NB4 (cell line): ENCODE measurements at regions not wholly inside any gene's neighbourhood (a gene's known extent, or its start where the extent isn't known, plus 50 kb on each side); places are given as distances from the start of the nearest gene placed in this dataset.

Source experiments
- DNase-seq: peaks from one replicate; pipeline ENCODE4 v3.0.0; 2010; ENCODE audit warnings: low read depth
- H3K4me3 ChIP-seq: one replicate; pipeline ENCODE4 v1.5.1; 2011; ENCODE audit warnings: mild to moderate bottlenecking, low read depth, low read length, moderate library complexity
- MYC ChIP-seq: IDR thresholded peaks from 2 replicates; pipeline ENCODE4 v1.6.1; 2011; ENCODE audit warnings: low read depth, low read length
- POLR2A ChIP-seq: IDR thresholded peaks from 2 replicates; pipeline ENCODE4 v1.6.1; 2011; ENCODE audit warnings: mild to moderate bottlenecking; ENCODE audit not compliant: insufficient read length; ENCODE audit errors: extremely low read depth
- TF ChIP-seq, protein P1 (sequence below): IDR thresholded peaks from 2 replicates; pipeline ENCODE4 v1.6.1; 2011; ENCODE audit warnings: low read depth, low read length
- TF ChIP-seq, protein P2 (sequence below): IDR thresholded peaks from one replicate; pipeline ENCODE4 v1.5.1; 2012; ENCODE audit warnings: low read depth, low read length

DNA sequence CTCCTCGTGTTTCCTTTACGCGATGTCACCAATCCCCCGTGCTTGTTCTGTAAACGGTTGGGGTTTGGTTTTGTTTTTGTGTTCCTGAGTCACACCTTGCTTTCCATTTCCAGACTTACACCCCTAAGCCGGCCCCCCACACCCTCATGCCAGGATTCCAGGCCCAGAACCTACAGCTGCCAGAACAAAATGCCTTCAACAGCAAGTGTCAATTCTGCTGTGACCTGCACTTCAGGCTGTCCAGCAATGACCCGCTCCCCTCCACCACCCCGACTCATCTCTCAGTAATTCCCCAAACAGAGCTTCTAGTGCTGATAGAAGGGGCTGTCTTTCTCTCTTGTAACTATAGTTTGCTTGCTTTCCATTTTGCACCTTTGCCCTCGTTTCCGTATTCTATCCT is 722.1 kb upstream of the CELF2 start:
- no peak overlapping the region for H3K4me3 ChIP-seq
- no peak for DNase-seq
- TF ChIP-seq POLR2A (no peak), MYC (no peak)
- TF ChIP-seq, protein P1, sequence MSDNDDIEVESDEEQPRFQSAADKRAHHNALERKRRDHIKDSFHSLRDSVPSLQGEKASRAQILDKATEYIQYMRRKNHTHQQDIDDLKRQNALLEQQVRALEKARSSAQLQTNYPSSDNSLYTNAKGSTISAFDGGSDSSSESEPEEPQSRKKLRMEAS = no peak
- TF ChIP-seq, protein P2, sequence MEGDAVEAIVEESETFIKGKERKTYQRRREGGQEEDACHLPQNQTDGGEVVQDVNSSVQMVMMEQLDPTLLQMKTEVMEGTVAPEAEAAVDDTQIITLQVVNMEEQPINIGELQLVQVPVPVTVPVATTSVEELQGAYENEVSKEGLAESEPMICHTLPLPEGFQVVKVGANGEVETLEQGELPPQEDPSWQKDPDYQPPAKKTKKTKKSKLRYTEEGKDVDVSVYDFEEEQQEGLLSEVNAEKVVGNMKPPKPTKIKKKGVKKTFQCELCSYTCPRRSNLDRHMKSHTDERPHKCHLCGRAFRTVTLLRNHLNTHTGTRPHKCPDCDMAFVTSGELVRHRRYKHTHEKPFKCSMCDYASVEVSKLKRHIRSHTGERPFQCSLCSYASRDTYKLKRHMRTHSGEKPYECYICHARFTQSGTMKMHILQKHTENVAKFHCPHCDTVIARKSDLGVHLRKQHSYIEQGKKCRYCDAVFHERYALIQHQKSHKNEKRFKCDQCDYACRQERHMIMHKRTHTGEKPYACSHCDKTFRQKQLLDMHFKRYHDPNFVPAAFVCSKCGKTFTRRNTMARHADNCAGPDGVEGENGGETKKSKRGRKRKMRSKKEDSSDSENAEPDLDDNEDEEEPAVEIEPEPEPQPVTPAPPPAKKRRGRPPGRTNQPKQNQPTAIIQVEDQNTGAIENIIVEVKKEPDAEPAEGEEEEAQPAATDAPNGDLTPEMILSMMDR = no peak

DNA sequence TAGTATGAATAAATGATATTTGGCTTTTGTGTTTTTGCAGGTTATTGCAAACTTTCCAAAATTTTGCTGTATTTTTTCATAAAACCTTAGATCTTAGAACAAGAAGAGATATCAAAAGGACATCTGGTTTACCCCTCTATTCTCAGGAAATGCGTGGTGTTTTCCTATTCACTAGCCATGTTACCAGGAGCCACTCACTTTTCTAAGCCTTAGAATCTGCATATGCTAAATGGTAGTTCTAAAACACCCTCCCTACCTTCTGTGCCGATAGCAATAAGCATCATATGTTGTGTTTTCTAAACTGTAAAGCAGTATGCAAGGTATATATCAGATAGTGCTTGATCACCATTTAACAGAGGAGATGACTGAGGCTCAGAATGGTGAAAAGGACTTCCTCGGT is 715.0 kb upstream of the CELF2 start:
- no peak for TF ChIP-seq POLR2A
- TF ChIP-seq, protein P2 = no peak
- no peak for TF ChIP-seq MYC
- TF ChIP-seq, protein P1 = no peak
- DNase-seq = no peak
- H3K4me3 ChIP-seq = no peak overlapping the region

DNA sequence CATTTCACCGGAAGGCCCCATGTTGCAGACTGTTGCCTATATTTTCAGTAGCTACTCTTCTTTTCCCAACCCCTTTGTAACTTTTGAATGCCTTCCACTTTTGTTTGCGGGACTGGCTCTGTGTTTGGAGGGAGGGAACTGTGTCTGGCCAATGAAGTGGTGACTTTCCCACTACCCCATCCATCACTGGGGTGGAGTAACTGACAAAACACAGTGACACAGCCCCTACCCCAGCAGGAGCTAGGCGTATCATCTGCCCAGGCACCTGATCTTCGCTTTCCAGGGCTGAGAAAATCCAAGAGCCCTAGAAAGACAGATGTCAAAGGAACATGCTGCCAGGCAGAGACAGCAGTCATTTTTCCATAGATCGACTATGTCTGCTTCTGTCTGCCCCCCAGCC is 710.6 kb upstream of the CELF2 start:
- H3K4me3 ChIP-seq = no peak overlapping the region
- no peak for TF ChIP-seq POLR2A
- no peak for TF ChIP-seq MYC
- TF ChIP-seq, protein P1 = no peak
- TF ChIP-seq, protein P2 = no peak
- no peak for DNase-seq

DNA sequence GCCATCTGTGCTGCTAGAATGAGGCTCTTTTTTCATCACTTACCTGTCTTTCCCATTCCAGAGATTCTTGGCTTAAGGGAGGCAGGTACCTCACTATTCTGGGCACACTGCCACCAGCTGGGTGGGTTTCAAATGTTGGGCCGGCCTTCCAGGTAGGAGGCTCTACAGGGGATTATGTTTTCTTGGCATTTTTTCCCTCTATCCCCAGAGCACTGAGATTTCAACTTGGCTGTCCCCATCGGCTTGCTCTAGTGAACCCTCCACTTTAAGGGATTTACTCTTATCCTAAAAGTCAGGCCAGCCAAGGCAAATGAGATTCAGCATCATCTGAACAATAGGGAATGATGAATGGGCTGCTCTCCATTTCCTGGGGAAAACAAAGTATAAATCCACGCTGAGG is 710.1 kb upstream of the CELF2 start:
- no peak for DNase-seq
- TF ChIP-seq POLR2A (no peak), MYC (no peak)
- TF ChIP-seq, protein P1 = no peak
- TF ChIP-seq, protein P2 = no peak
- no peak overlapping the region for H3K4me3 ChIP-seq

DNA sequence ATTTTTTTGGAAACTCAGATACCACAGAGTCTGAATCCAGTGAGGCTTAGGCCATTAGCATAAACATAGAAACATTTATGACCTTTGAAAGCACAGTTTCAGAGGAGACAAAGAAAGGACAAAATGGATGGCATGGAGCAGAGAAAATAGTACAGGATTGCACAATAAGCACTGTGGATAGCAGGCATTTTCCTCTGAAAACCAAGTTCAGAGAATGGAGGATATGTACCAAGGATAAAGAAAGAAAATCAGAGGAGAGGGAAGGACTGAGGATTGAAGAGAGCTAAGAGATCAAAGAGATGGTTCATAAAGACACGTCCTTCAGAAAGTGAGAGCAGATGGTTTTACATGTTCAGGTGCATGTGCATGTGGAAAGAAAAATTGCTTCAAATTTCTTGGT is 707.2 kb upstream of the CELF2 start:
- H3K4me3 ChIP-seq = no peak overlapping the region
- TF ChIP-seq, protein P1 = no peak
- TF ChIP-seq POLR2A (no peak), MYC (no peak)
- TF ChIP-seq, protein P2 = no peak
- no peak for DNase-seq

DNA sequence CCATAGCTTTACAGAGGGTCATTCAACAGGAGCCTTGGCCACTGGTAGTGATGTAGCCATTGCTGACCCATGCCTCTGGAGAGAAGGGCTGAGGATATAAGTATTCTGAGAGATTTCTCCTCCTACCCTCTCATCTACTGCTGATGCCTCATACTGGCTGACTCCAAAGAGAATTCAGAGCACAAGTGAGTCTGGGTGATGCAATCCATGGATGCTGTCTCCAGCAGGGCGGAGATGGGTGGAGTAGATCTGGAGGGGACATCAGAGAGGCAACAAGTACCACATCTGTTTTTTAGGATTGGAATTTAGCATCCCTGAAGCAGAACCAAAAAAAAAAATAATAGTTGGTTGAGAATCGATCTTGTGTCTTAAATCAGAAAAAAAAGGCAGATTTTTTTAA is 705.7 kb upstream of the CELF2 start:
- no peak overlapping the region for H3K4me3 ChIP-seq
- DNase-seq = no peak
- no peak for TF ChIP-seq MYC
- no peak for TF ChIP-seq POLR2A
- TF ChIP-seq, protein P2 = no peak
- TF ChIP-seq, protein P1 = no peak
